ENCODE measurements at regions not wholly inside any gene's neighbourhood (a gene's known extent, or its start where the extent isn't known, plus 50 kb on each side); places are given as distances from the start of the nearest gene placed in this dataset.

DNA sequence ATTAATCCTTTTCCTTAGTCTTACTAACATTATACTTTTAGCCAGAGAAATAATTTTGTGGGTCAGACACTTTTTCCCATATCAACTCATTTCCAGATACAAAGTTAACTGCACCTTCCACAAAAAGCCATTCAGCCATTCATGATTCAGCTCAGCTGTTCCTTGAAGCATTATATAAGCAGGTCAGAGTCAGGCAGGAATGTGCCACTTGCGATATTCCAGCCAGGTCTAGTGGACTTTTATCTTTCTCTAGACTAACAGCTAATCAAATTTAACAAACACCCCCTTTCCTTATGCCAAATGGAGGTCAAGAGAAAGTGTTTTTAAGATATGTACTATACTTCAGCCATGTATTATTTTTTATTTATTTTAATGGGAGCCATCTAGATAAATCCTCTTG is 75.6 kb upstream of the EPB41L3 start:
- DNase-seq (ENCODE audit: low spot score) (no peak), ATAC-seq (ENCODE audit: insufficient number of reproducible peaks, low FRiP score, low read depth) (no peak)
- Histone ChIP-seq H3K9me3 (no peaks in the 10 kb centered on the region), H3K4me3 (no peak overlapping the region), H3K4me1 (ENCODE audit: control insufficient read depth in 1 of 2, low read depth in 2 of 2) (no peaks in the 10 kb centered on the region), H3K27me3 (replicated peaks; ENCODE audit: insufficient read depth) (no peaks in the 10 kb centered on the region), H3K36me3 (no peaks in the 10 kb centered on the region), H3K27ac (no peak overlapping the region)
- TF ChIP-seq, protein P1, sequence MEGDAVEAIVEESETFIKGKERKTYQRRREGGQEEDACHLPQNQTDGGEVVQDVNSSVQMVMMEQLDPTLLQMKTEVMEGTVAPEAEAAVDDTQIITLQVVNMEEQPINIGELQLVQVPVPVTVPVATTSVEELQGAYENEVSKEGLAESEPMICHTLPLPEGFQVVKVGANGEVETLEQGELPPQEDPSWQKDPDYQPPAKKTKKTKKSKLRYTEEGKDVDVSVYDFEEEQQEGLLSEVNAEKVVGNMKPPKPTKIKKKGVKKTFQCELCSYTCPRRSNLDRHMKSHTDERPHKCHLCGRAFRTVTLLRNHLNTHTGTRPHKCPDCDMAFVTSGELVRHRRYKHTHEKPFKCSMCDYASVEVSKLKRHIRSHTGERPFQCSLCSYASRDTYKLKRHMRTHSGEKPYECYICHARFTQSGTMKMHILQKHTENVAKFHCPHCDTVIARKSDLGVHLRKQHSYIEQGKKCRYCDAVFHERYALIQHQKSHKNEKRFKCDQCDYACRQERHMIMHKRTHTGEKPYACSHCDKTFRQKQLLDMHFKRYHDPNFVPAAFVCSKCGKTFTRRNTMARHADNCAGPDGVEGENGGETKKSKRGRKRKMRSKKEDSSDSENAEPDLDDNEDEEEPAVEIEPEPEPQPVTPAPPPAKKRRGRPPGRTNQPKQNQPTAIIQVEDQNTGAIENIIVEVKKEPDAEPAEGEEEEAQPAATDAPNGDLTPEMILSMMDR (IDR thresholded peaks at IDR 0.05) = no peak

DNA sequence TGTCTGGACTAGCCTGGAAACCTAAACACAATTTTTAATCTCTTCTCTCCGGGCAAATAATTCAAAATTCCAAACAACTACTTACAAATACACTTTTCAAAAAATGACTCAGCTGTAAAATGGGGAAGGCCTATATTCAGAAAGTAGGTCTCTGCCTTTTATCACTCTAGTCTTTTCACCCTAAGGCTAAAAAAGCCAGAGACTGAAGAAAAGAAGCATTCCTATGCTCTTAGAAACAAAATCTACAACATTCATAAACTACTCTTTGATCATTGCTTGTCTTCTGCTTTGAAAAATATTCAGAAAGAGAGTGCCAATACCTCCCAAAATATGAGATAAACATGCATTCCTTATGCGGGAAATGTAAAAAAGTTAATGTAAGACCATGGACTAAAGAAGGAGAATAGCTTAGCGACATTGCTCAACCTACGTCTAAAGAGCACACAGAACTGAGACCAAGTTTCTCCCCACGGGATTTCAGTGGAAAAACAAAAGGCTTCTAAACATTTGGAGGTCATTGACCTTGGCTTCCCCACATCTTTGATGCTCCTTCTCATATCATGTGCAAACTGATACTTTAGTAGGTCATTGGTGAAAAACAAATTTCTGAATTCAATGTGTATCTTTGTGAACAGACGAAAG is 74.4 kb upstream of the EPB41L3 start:
- Histone ChIP-seq H3K4me1 (ENCODE audit: control insufficient read depth in 1 of 2, low read depth in 2 of 2) (no peaks in the 10 kb centered on the region), H3K27me3 (replicated peaks; ENCODE audit: insufficient read depth) (no peaks in the 10 kb centered on the region), H3K27ac (no peak overlapping the region), H3K4me3 (no peak overlapping the region), H3K36me3 (no peaks in the 10 kb centered on the region), H3K9me3 (no peaks in the 10 kb centered on the region)
- DNase-seq (ENCODE audit: low spot score) (no peak), ATAC-seq (ENCODE audit: insufficient number of reproducible peaks, low FRiP score, low read depth) (no peak)
- TF ChIP-seq, protein P1 (IDR thresholded peaks at IDR 0.05) = no peak

DNA sequence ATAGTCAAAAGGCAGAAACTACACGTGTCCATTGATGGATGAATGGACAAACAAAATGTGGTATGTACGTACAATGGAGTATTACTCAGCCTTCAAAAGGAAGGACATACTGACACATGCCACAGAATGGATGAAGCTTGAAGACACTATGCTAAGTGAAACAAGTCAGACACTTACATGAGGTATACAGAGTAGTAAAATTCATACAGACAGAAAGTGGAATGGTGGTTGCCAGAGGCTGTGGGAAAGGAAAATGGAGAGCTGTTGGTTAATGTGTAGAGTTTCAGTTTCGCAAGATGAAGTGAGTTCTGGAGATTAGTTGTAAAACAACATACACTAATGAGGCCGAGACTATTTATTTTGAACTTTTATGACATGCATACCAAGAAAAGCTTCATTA is 67.4 kb upstream of the EPB41L3 start:
- H3K36me3 ChIP-seq = no peaks in the 10 kb centered on the region
- H3K9me3 ChIP-seq = no peaks in the 10 kb centered on the region
- DNase-seq (ENCODE audit: low spot score) (no peak), ATAC-seq (ENCODE audit: insufficient number of reproducible peaks, low FRiP score, low read depth) (no peak)
- H3K4me1 ChIP-seq (ENCODE audit: control insufficient read depth in 1 of 2, low read depth in 2 of 2) = no peaks in the 10 kb centered on the region
- H3K4me3 ChIP-seq = no peak overlapping the region
- TF ChIP-seq, protein P1 (IDR thresholded peaks at IDR 0.05) = no peak
- H3K27me3 ChIP-seq (replicated peaks; ENCODE audit: insufficient read depth) = no peaks in the 10 kb centered on the region
- H3K27ac ChIP-seq = no peak overlapping the region

DNA sequence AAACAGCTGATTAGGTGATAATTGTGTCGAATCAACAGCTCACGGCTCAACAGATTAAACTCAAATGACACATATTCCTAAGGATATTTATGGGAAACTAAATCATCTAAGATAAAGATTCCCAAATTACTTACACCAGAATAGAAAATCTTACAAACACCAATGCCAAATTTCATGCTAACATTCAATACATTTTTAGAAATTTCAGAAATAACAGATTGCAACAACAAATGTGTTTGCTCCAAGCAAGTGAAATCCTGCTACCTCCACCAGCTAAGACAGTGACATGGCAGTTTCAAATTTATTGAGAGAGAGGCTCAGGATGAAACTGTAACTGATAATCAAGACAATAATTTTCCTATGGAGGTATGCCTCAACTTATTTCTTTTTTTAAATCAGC is 65.0 kb upstream of the EPB41L3 start:
- TF ChIP-seq, protein P1 (IDR thresholded peaks at IDR 0.05) = no peak
- Histone ChIP-seq H3K36me3 (no peaks in the 10 kb centered on the region), H3K4me1 (ENCODE audit: control insufficient read depth in 1 of 2, low read depth in 2 of 2) (no peaks in the 10 kb centered on the region), H3K4me3 (no peak overlapping the region), H3K27me3 (replicated peaks; ENCODE audit: insufficient read depth) (no peaks in the 10 kb centered on the region), H3K9me3 (no peaks in the 10 kb centered on the region), H3K27ac (no peak overlapping the region)
- DNase-seq (ENCODE audit: low spot score) = no peak
- no peak for ATAC-seq (ENCODE audit: insufficient number of reproducible peaks, low FRiP score, low read depth)

DNA sequence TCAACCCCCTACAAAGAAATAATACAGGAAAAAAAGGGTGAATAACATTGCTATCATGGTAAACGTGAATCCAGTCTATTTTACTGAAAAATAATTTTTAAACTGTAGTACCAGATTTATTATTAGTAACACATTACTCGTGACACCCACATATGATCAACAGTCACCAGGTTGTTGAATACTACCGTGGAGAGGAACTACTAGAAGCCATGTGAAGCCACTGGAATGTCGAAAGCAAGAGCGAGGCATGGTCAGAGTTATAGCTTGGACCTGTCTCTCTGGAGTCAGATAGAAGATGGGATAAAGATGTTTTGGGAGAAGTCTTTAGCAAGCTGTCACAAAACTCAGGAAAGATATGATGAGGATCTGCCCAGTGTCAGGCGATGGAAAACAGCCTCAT is 63.2 kb upstream of the EPB41L3 start:
- Histone ChIP-seq H3K27me3 (replicated peaks; ENCODE audit: insufficient read depth) (no peaks in the 10 kb centered on the region), H3K4me3 (no peak overlapping the region), H3K9me3 (no peaks in the 10 kb centered on the region), H3K27ac (no peak overlapping the region), H3K36me3 (no peaks in the 10 kb centered on the region), H3K4me1 (ENCODE audit: control insufficient read depth in 1 of 2, low read depth in 2 of 2) (no peaks in the 10 kb centered on the region)
- no peak for ATAC-seq (ENCODE audit: insufficient number of reproducible peaks, low FRiP score, low read depth)
- DNase-seq (ENCODE audit: low spot score) = no peak
- TF ChIP-seq, protein P1 (IDR thresholded peaks at IDR 0.05) = no peak
